Thoracic aorta (tissue), 2 donors: ENCODE measurements at regions not wholly inside any gene's neighbourhood (a gene's known extent, or its start where the extent isn't known, plus 50 kb on each side); places are given as distances from the start of the nearest gene placed in this dataset.

ENCODE experiments used
- ATAC-seq: fragments of 150-250 bp; one replicate; pipeline ENCODE4 v1.8.0; 2017; ENCODE audit warnings: low read depth; ENCODE audit not compliant: insufficient number of reproducible peaks, low FRiP score
- DNase-seq: peaks from one replicate; pipeline ENCODE4 v3.0.0-alpha.2; 2020; ENCODE audit warnings: low spot score
- H3K27ac ChIP-seq, 2 donors: fragments of 200-600 bp; sonication (generic); 1 replicate in 1 of 2; 2 replicates in 1 of 2; pipeline ENCODE4 v1.5.1; 2016; ENCODE audit warnings: mild to moderate bottlenecking in 2 of 2, moderate library complexity in 2 of 2
- H3K27me3 ChIP-seq: fragments of 200-600 bp; sonication (generic); replicated peaks from 2 replicates; pipeline ENCODE4 v1.6.0; 2016; ENCODE audit warnings: mild to moderate bottlenecking; ENCODE audit not compliant: insufficient read depth
- H3K36me3 ChIP-seq: fragments of 200-600 bp; sonication (generic); one replicate; pipeline ENCODE4 v1.5.1; 2016
- H3K4me1 ChIP-seq, 2 donors: fragments of 200-600 bp; sonication (generic); 1 replicate in 1 of 2; 2 replicates in 1 of 2; pipeline versions ENCODE4 v1.5.1 to v1.6.0; 2016; ENCODE audit warnings: low read depth in 2 of 2, mild to moderate bottlenecking in 1 of 2; ENCODE audit not compliant: control insufficient read depth in 1 of 2
- H3K4me3 ChIP-seq: fragments of 200-600 bp; sonication (generic); 2 replicates; pipeline ENCODE4 v1.5.1; 2016; ENCODE audit warnings: mild to moderate bottlenecking
- H3K9me3 ChIP-seq: fragments of 200-600 bp; sonication (generic); 2 replicates; pipeline ENCODE4 v1.5.1; 2016
- TF ChIP-seq, protein P1 (sequence below): fragments of 200-600 bp; sonication (generic); IDR thresholded peaks from one replicate; pipeline ENCODE4 v1.5.1; 2019; ENCODE audit warnings: antibody characterized with exemption

DNA sequence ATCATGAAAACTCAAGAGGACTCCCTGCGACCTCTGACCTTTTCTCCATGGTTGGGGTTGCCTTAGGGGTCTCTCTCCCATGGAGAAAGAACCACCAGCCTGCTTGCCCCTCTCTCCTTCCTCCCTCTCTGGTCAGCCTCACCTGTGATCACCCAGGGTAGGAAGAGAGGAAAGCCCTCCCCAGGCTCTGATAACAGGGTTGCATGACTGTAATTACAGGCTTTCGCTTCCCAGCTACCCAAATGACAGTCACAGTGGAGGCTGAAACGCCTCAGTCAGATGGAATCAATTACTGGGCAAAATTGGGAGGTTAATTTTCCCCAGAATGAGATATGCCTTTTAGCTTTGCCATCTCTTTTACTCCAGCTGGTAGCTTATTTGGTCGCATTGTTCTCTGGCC, 265.8 kb upstream of the SOX9 start:
- H3K4me3 ChIP-seq, result no peak overlapping the region
- no peak for DNase-seq
- H3K36me3 ChIP-seq, result no peaks in the 10 kb centered on the region
- no peaks in the 10 kb centered on the region for H3K9me3 ChIP-seq
- no peaks in the 10 kb centered on the region for H3K27me3 ChIP-seq
- H3K4me1 ChIP-seq, result no peaks in the 10 kb centered on the region
- H3K27ac ChIP-seq, result no peak overlapping the region
- TF ChIP-seq, protein P1, sequence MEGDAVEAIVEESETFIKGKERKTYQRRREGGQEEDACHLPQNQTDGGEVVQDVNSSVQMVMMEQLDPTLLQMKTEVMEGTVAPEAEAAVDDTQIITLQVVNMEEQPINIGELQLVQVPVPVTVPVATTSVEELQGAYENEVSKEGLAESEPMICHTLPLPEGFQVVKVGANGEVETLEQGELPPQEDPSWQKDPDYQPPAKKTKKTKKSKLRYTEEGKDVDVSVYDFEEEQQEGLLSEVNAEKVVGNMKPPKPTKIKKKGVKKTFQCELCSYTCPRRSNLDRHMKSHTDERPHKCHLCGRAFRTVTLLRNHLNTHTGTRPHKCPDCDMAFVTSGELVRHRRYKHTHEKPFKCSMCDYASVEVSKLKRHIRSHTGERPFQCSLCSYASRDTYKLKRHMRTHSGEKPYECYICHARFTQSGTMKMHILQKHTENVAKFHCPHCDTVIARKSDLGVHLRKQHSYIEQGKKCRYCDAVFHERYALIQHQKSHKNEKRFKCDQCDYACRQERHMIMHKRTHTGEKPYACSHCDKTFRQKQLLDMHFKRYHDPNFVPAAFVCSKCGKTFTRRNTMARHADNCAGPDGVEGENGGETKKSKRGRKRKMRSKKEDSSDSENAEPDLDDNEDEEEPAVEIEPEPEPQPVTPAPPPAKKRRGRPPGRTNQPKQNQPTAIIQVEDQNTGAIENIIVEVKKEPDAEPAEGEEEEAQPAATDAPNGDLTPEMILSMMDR, result no peak
- no peak for ATAC-seq

DNA sequence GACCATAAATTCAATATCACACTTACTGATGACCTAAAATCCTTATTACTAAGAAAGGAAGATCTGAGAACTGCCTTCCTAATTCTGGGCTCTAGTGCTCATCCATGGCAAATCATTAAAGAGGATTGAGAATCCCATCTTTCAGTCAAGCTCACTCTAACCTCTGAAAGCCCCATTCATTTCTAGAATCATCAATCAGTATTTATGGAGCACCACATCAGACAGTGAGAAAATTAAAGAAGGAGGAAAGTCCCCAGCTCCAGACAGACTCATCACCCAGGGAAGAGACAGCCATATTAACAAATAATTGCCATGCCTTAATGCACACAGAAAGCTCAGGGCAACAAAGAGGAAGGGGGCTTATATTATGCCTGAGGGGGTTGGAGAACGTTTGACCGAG, 256.1 kb upstream of the SOX9 start:
- DNase-seq, result no peak
- peaks cover 5% of the 10 kb centered on the region for H3K27me3 ChIP-seq
- no peaks in the 10 kb centered on the region for H3K36me3 ChIP-seq
- TF ChIP-seq, protein P1, result no peak
- no peak overlapping the region for H3K4me3 ChIP-seq
- H3K9me3 ChIP-seq, result no peaks in the 10 kb centered on the region
- ATAC-seq, result no peak
- H3K4me1 ChIP-seq, result no peaks in the 10 kb centered on the region
- H3K27ac ChIP-seq, result no peak overlapping the region

DNA sequence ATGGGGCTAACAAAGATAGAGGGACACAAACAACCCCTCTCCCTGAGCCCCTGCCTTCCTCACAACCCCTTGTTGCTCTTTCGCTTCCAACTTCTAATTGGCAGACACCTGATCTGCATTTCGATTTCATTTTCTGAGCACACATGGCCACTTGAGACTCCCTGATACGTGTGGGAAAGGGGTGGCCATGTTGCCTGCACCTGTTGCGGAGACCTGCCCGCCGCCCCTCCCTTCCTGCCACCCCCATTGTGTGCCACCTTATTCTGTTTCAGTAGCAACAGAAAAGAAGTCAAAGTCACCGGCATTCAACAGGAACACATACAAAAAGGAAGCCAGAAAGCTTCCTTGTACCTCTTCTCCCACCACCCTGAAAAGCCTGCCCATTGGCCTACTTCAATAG, 254.7 kb upstream of the SOX9 start:
- ATAC-seq, result no peak
- H3K4me3 ChIP-seq, result no peak overlapping the region
- H3K27me3 ChIP-seq, result peaks cover 5% of the 10 kb centered on the region
- no peak for DNase-seq
- TF ChIP-seq, protein P1, result no peak
- no peak overlapping the region for H3K27ac ChIP-seq
- H3K36me3 ChIP-seq, result no peaks in the 10 kb centered on the region
- no peaks in the 10 kb centered on the region for H3K4me1 ChIP-seq
- H3K9me3 ChIP-seq, result no peaks in the 10 kb centered on the region

DNA sequence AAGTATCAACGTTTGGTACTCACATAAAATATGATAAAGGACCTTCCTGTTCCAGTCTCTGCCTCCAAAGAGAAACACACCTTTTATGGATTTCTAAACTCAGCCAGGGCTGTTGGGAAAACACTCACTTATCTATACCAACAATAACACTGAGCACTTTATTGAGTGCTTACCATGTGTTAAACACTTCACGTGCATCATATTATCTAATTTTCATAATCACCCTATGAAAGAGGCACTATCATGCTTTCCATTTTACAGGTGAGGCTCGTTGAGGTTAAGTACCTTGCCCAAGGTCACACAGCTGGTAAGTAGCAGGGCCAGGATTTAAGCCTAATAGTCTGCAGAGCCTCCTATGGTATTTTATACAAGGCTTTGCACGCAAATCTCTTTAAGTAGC, 251.5 kb upstream of the SOX9 start:
- Histone ChIP-seq H3K9me3 (no peaks in the 10 kb centered on the region), H3K4me3 (no peak overlapping the region), H3K36me3 (no peaks in the 10 kb centered on the region), H3K4me1 (no peaks in the 10 kb centered on the region), H3K27ac (no peak overlapping the region), H3K27me3 (peaks cover under 1% of the 10 kb centered on the region)
- TF ChIP-seq, protein P1, result no peak
- DNase-seq (no peak), ATAC-seq (no peak)

DNA sequence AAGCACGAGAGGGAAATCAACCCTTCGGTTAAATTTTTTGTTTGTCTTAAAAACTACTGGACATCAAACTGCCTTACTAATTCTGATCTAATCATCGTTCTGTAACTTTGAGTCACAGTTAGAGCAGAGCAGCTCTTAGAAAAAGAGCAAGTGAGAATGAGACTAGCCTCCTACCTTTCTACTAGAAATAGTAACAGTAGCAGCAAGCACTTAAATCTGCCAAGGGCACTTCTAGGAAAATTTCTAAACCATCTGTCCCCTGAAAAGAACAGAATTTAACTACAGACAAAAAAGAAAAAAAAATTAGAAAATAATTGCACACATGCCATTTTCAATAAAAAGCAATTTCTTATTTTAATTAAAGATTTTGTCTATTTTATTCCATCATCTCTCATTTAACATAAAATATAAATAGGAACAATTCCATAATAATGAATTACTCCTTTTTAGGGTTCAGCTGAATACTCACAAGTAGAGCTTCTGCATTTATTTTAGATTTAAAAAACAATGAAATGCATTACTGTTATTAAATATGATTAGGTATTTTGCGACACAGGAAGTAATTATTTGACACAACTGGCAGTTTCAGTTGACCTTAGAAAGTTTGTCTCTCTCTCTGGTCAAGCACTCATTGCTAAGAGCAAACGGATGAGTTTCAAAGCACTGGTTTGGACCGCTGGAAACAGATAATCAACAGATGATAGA, 250.8 kb upstream of the SOX9 start:
- Histone ChIP-seq H3K4me3 (no peak overlapping the region), H3K4me1 (no peaks in the 10 kb centered on the region), H3K27me3 (no peaks in the 10 kb centered on the region), H3K36me3 (no peaks in the 10 kb centered on the region), H3K9me3 (no peaks in the 10 kb centered on the region), H3K27ac (no peak overlapping the region)
- TF ChIP-seq, protein P1, result no peak
- DNase-seq, result no peak
- no peak for ATAC-seq
